ENCODE measurements at regions not wholly inside any gene's neighbourhood (a gene's known extent, or its start where the extent isn't known, plus 50 kb on each side); places are given as distances from the start of the nearest gene placed in this dataset.

DNA sequence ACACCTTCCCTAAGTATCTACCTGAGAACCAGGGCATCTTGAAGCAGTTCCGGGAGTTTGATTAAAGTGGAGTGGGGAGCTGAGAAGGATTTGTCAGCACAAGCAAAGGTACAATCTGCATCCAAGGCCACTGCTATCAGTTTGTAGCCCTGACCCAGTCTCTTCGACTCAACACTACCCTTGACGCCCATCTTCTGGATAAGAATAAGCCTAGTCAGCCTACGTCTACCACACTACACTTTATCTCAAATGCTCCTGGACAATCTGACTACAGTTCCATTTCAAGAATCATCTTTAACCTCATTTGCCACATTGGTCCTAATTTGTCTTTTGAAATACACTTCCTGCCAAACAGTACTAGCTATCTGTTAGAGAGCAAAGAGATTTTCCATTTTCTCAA lies 134.1 kb upstream of the C1GALT1 start:
- TF ChIP-seq POLR2A (IDR thresholded peaks at IDR 0.05), result no peak
- TF ChIP-seq, protein P1, sequence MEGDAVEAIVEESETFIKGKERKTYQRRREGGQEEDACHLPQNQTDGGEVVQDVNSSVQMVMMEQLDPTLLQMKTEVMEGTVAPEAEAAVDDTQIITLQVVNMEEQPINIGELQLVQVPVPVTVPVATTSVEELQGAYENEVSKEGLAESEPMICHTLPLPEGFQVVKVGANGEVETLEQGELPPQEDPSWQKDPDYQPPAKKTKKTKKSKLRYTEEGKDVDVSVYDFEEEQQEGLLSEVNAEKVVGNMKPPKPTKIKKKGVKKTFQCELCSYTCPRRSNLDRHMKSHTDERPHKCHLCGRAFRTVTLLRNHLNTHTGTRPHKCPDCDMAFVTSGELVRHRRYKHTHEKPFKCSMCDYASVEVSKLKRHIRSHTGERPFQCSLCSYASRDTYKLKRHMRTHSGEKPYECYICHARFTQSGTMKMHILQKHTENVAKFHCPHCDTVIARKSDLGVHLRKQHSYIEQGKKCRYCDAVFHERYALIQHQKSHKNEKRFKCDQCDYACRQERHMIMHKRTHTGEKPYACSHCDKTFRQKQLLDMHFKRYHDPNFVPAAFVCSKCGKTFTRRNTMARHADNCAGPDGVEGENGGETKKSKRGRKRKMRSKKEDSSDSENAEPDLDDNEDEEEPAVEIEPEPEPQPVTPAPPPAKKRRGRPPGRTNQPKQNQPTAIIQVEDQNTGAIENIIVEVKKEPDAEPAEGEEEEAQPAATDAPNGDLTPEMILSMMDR (IDR thresholded peaks at IDR 0.05), result no peak

Data from adrenal gland (tissue), 5 donors.